ENCODE measurements at regions not wholly inside any gene's neighbourhood (a gene's known extent, or its start where the extent isn't known, plus 50 kb on each side); places are given as distances from the start of the nearest gene placed in this dataset.
"Not testable (repeated sequence)": the region's sequence is repeated elsewhere in the genome, so short reads cannot be mapped to it uniquely, and the experiment has no call there.

- Mint-ChIP-seq H3K27me3 (ENCODE audit: low read depth) (no peaks in the 10 kb centered on the region), H3K4me1 (no peaks in the 10 kb centered on the region), H3K9me3 (no peaks in the 10 kb centered on the region), H3K36me3 (ENCODE audit: low read depth) (no peaks in the 10 kb centered on the region), H3K27ac (no peak overlapping the region), H3K4me3 (no peak overlapping the region)
- no peak for TF ChIP-seq CTCF (IDR thresholded peaks at IDR 0.05; ENCODE audit: unreplicated experiment in 3 of 3)
Measured at GRCh38 chr6:92231171-92231701, 1188.1 kb downstream of the EPHA7 start.

- not testable (repeated sequence) for H3K27me3 Mint-ChIP-seq (ENCODE audit: low read depth); H3K4me1 Mint-ChIP-seq; H3K4me3 Mint-ChIP-seq; H3K27ac Mint-ChIP-seq; H3K9me3 Mint-ChIP-seq; H3K36me3 Mint-ChIP-seq (ENCODE audit: low read depth)
Measured at GRCh38 chr6:92219987-92220386, 1199.4 kb downstream of the EPHA7 start.

GRCh38 chr6:92216717-92217116, 1202.6 kb downstream of the EPHA7 start:
- no peak for TF ChIP-seq CTCF (IDR thresholded peaks at IDR 0.05; ENCODE audit: unreplicated experiment in 3 of 3)
- Mint-ChIP-seq H3K9me3 (peaks cover 11% of the 10 kb centered on the region), H3K27ac (no peak overlapping the region), H3K27me3 (ENCODE audit: low read depth) (no peaks in the 10 kb centered on the region), H3K4me1 (no peaks in the 10 kb centered on the region), H3K4me3 (no peak overlapping the region), H3K36me3 (ENCODE audit: low read depth) (no peaks in the 10 kb centered on the region)

GRCh38 chr6:92201618-92202017, 1217.7 kb downstream of the EPHA7 start:
- Mint-ChIP-seq H3K4me1 (no peaks in the 10 kb centered on the region), H3K9me3 (peaks cover 8% of the 10 kb centered on the region), H3K36me3 (ENCODE audit: low read depth) (no peaks in the 10 kb centered on the region), H3K4me3 (no peak overlapping the region), H3K27me3 (ENCODE audit: low read depth) (no peaks in the 10 kb centered on the region), H3K27ac (no peak overlapping the region)
- TF ChIP-seq CTCF (IDR thresholded peaks at IDR 0.05; ENCODE audit: unreplicated experiment in 3 of 3): no peak

- no peak overlapping the region for H3K4me3 Mint-ChIP-seq
- TF ChIP-seq CTCF (IDR thresholded peaks at IDR 0.05; ENCODE audit: unreplicated experiment in 3 of 3): no peak
Measured at GRCh38 chr6:92196325-92196724, 1223.0 kb downstream of the EPHA7 start.

GRCh38 chr6:92195796-92196195, 1223.6 kb downstream of the EPHA7 start:
- Mint-ChIP-seq H3K4me1 (peaks cover 8% of the 10 kb centered on the region), H3K27me3 (ENCODE audit: low read depth) (no peaks in the 10 kb centered on the region), H3K9me3 (peaks cover 13% of the 10 kb centered on the region), H3K27ac (no peak overlapping the region), H3K36me3 (ENCODE audit: low read depth) (no peaks in the 10 kb centered on the region), H3K4me3 (no peak overlapping the region)
- no peak for TF ChIP-seq CTCF (IDR thresholded peaks at IDR 0.05; ENCODE audit: unreplicated experiment in 3 of 3)

More at GRCh38 chr6:92196325-92196724, 1223.0 kb downstream of the EPHA7 start:
- no peak overlapping the region for H3K27ac Mint-ChIP-seq
- H3K4me1 Mint-ChIP-seq: peaks cover 8% of the 10 kb centered on the region
- peaks cover 13% of the 10 kb centered on the region for H3K9me3 Mint-ChIP-seq
- no peaks in the 10 kb centered on the region for H3K27me3 Mint-ChIP-seq (ENCODE audit: low read depth)
- H3K36me3 Mint-ChIP-seq (ENCODE audit: low read depth): no peaks in the 10 kb centered on the region

Measured in nephron (organoid).